MCF 10A (cell line): ENCODE measurements at regions not wholly inside any gene's neighbourhood (a gene's known extent, or its start where the extent isn't known, plus 50 kb on each side); places are given as distances from the start of the nearest gene placed in this dataset.

Source experiments
- BruUV-seq: library from RNA; stranded (reverse); fragments of 400-500 nt; replicated peaks from 2 replicates; lab custom pipeline; 2021; lab: Mats Ljungman, UMichigan
- CTCF ChIA-PET: fragments of 300-600 bp; sonication (Branson Sonifier 250); formaldehyde crosslinking; extraction: SDS; loops from one replicate; lab custom pipeline; 2021; ENCODE audit warnings: antibody characterized with exemption, inconsistent platforms; lab: Yijun Ruan, JAX
- POLR2A ChIA-PET: fragments of 300-600, 350-650 bp; sonication (Branson Sonifier 250); formaldehyde crosslinking; extraction: SDS; loops from one replicate; lab custom pipeline; 2020; ENCODE audit warnings: antibody characterized with exemption, inconsistent platforms; lab: Yijun Ruan, JAX
- DNase-seq: peaks from one replicate; pipeline ENCODE4 v3.0.0-alpha.2; 2018; ENCODE audit not compliant: unreplicated experiment
- H3K27ac Mint-ChIP-seq: one replicate; pipeline ENCODE4 v1.8.0; 2022; ENCODE audit warnings: mild to moderate bottlenecking, low read depth, mixed read lengths; ENCODE audit not compliant: unreplicated experiment
- H3K27me3 Mint-ChIP-seq: one replicate; pipeline ENCODE4 v1.8.0; 2022; ENCODE audit warnings: mixed read lengths; ENCODE audit not compliant: insufficient read depth, unreplicated experiment
- H3K36me3 Mint-ChIP-seq: one replicate; pipeline ENCODE4 v1.8.0; 2022; ENCODE audit warnings: mild to moderate bottlenecking, moderate library complexity, mixed read lengths; ENCODE audit not compliant: insufficient read depth, unreplicated experiment
- H3K4me1 Mint-ChIP-seq: one replicate; pipeline ENCODE4 v1.8.0; 2022; ENCODE audit warnings: mixed read lengths; ENCODE audit not compliant: insufficient read depth, unreplicated experiment
- H3K4me3 Mint-ChIP-seq: one replicate; pipeline ENCODE4 v1.8.0; 2022; ENCODE audit warnings: mild to moderate bottlenecking, moderate library complexity, mixed read lengths; ENCODE audit not compliant: unreplicated experiment
- H3K9me3 Mint-ChIP-seq: one replicate; pipeline ENCODE4 v1.8.0; 2022; ENCODE audit warnings: mixed read lengths; ENCODE audit not compliant: unreplicated experiment
- intact Hi-C: fragments of 100-400 bp; cut with micrococcal nuclease; formaldehyde crosslinking; loops from 2 replicates; pipeline ENCODE4 v1.14.1; 2022
- TF ChIP-seq, protein P1 (sequence below): fragments of 200-600 bp; IDR thresholded peaks from one replicate; pipeline ENCODE4 v1.8.0; 2022; ENCODE audit warnings: antibody characterized with exemption, mild to moderate bottlenecking; ENCODE audit not compliant: unreplicated experiment

DNA sequence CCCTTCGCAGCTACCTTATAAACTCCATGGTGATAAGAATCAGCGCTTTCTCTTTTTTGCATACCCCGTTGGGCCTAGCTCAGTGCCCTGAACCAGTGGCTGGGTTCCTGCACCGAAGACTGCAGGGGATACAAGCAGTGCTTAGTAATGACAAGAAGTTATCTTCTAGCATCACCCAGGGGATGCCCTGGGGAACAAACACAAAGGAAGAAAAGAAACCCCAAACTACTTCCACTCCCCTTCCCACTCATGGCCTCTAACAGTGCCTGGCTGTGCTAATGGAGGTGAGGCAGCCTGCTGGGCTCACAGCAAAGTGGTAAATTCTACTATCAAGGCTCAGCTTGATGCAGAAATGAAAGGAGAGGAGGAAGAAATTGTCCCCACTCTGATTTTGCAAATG is 314.7 kb downstream of the TXNL1 start:
- no peaks in the 10 kb centered on the region for H3K27me3 Mint-ChIP-seq
- DNase-seq = no peak
- H3K4me3 Mint-ChIP-seq = no peak overlapping the region
- no peaks in the 10 kb centered on the region for H3K9me3 Mint-ChIP-seq
- H3K36me3 Mint-ChIP-seq = no peaks in the 10 kb centered on the region
- no peak overlapping the region for H3K27ac Mint-ChIP-seq
- intact Hi-C loops = no loop called here
- BruUV-seq = no TSS peak
- TF ChIP-seq, protein P1, sequence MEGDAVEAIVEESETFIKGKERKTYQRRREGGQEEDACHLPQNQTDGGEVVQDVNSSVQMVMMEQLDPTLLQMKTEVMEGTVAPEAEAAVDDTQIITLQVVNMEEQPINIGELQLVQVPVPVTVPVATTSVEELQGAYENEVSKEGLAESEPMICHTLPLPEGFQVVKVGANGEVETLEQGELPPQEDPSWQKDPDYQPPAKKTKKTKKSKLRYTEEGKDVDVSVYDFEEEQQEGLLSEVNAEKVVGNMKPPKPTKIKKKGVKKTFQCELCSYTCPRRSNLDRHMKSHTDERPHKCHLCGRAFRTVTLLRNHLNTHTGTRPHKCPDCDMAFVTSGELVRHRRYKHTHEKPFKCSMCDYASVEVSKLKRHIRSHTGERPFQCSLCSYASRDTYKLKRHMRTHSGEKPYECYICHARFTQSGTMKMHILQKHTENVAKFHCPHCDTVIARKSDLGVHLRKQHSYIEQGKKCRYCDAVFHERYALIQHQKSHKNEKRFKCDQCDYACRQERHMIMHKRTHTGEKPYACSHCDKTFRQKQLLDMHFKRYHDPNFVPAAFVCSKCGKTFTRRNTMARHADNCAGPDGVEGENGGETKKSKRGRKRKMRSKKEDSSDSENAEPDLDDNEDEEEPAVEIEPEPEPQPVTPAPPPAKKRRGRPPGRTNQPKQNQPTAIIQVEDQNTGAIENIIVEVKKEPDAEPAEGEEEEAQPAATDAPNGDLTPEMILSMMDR = no peak
- H3K4me1 Mint-ChIP-seq = no peaks in the 10 kb centered on the region
- ChIA-PET POLR2A (no interaction called here), CTCF (no interaction called here)

DNA sequence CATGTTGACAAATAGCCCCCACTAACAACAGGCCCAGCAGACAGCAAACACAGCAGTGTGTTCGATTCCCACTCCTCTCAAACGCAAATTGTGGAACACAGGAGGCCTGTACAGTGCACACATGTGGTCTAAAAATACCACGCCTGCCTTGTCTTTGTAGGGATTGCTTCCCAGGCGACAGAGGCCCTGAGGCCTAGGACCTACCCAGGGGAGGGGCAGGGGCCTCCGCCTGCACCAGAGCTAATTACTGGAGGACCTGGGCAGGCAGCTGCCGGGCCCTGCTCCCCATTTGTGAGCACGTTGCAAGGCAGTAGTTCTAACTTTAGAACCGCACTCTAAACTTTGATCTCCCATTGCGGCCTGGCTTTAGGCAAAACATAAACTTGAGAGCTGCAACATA is 316.0 kb downstream of the TXNL1 start:
- H3K4me1 Mint-ChIP-seq = no peaks in the 10 kb centered on the region
- ChIA-PET CTCF (no interaction called here), POLR2A (no interaction called here)
- no TSS peak for BruUV-seq
- DNase-seq = no peak
- TF ChIP-seq, protein P1 = no peak
- H3K27me3 Mint-ChIP-seq = no peaks in the 10 kb centered on the region
- no peak overlapping the region for H3K4me3 Mint-ChIP-seq
- intact Hi-C loops = no loop called here
- H3K36me3 Mint-ChIP-seq = no peaks in the 10 kb centered on the region
- no peaks in the 10 kb centered on the region for H3K9me3 Mint-ChIP-seq
- H3K27ac Mint-ChIP-seq = no peak overlapping the region

DNA sequence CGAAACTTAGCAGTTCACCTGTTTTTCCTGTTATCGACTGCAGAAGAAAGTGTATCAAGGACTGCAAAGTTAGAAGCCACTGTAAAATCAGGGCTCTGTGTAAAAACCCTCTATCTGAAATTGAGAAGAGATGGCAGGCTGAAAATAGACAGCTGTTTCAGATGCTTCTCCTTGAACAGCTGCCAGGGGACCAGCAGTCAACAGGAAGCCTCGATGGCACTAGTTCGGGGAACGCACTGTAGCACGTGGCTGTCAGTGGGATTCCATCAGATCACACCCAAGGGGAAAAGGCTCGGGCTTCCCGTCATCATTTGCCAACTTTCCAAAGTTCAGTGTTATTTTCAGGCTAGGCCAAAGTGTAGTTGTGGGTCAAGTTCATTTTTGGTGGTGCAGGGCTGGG is 316.9 kb downstream of the TXNL1 start:
- DNase-seq = no peak
- no peaks in the 10 kb centered on the region for H3K36me3 Mint-ChIP-seq
- no peak overlapping the region for H3K4me3 Mint-ChIP-seq
- H3K4me1 Mint-ChIP-seq = no peaks in the 10 kb centered on the region
- CTCF ChIA-PET = interaction anchor here (0.8 kb wide), 1 partner anchor 10 kb away, joined by 4 read pairs; no protein-coding TSS in a partner anchor
- intact Hi-C loops = no loop called here
- TF ChIP-seq, protein P1 = no peak
- POLR2A ChIA-PET = no interaction called here
- no peaks in the 10 kb centered on the region for H3K27me3 Mint-ChIP-seq
- no TSS peak for BruUV-seq
- no peak overlapping the region for H3K27ac Mint-ChIP-seq
- H3K9me3 Mint-ChIP-seq = no peaks in the 10 kb centered on the region

DNA sequence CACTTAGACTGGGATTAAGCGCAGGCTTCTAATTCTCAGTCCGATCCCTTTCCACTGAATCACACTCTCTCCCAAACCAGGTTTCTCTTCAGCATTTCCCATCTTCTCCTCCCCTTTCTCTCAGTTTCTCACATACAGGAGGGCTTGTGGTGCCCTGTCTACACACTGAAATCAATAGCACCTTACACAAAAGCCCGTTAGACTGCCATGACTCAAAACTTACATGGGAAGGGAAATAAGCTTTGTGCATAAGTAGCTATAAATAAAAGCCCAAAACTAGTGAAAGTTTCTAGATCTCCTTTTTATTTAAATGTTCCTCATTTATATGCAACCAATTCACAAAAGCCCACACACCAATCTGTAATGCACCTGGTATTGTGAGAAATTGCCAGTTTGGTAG is 318.4 kb downstream of the TXNL1 start:
- Mint-ChIP-seq H3K9me3 (no peaks in the 10 kb centered on the region), H3K27me3 (no peaks in the 10 kb centered on the region), H3K36me3 (no peaks in the 10 kb centered on the region), H3K27ac (no peak overlapping the region), H3K4me1 (peaks cover 11% of the 10 kb centered on the region), H3K4me3 (no peak overlapping the region)
- ChIA-PET POLR2A (no interaction called here), CTCF (interaction anchor here (0.7 kb wide), 1 partner anchor 291 kb away, joined by 3 read pairs; no protein-coding TSS in a partner anchor)
- TF ChIP-seq, protein P1 = no peak
- BruUV-seq = no TSS peak
- intact Hi-C loops = loop anchor here (10.0 kb wide), 1 partner anchor 905 kb away; no protein-coding TSS in a partner anchor
- no peak for DNase-seq
